GM23338 (cell line): ENCODE measurements at regions not wholly inside any gene's neighbourhood (a gene's known extent, or its start where the extent isn't known, plus 50 kb on each side); places are given as distances from the start of the nearest gene placed in this dataset.

Source experiments
- ATAC-seq: fragments of 200-7000 bp; cut with Tn5 transposase; 3 replicates; pipeline ENCODE4 v1.9.1; 2020
- DNase-seq: peaks from one replicate; pipeline ENCODE4 v3.0.0-alpha.2; 2015; ENCODE audit warnings: low spot score
- H2AFZ ChIP-seq: fragments of 200-600 bp; sonication (generic); 2 replicates; pipeline ENCODE4 v1.8.0; 2016; ENCODE audit warnings: antibody characterized with exemption, mild to moderate bottlenecking, moderate library complexity
- H3F3A ChIP-seq: fragments of 200-600 bp; sonication (generic); replicated peaks from 2 replicates; pipeline ENCODE4 v1.8.0; 2017; ENCODE audit warnings: antibody characterized with exemption, mixed run types, low read depth
- H3K27ac ChIP-seq: fragments of 200-600 bp; sonication (generic); 2 replicates; pipeline ENCODE4 v1.6.1; 2016; ENCODE audit warnings: low read depth
- H3K27me3 ChIP-seq: fragments of 200-600 bp; sonication (generic); 2 replicates; pipeline ENCODE4 v1.8.0; 2016; ENCODE audit warnings: mild to moderate bottlenecking, mixed run types, moderate library complexity; ENCODE audit not compliant: insufficient read depth
- H3K36me3 ChIP-seq: fragments of 200-600 bp; sonication (generic); 2 replicates; pipeline ENCODE4 v1.8.0; 2016; ENCODE audit warnings: mild to moderate bottlenecking; ENCODE audit not compliant: insufficient read depth
- H3K4me1 ChIP-seq: fragments of 200-600 bp; sonication (generic); 2 replicates; pipeline ENCODE4 v1.8.0; 2016; ENCODE audit warnings: mild to moderate bottlenecking, moderate library complexity; ENCODE audit not compliant: insufficient read depth
- H3K4me2 ChIP-seq: fragments of 200-600 bp; sonication (generic); 2 replicates; pipeline ENCODE4 v1.7.1; 2017; ENCODE audit warnings: mixed run types
- H3K4me3 ChIP-seq: fragments of 200-600 bp; sonication (generic); 2 replicates; pipeline ENCODE4 v1.6.1; 2016; ENCODE audit warnings: mixed run types
- H3K79me2 ChIP-seq: fragments of 200-600 bp; sonication (generic); replicated peaks from 2 replicates; pipeline ENCODE4 v1.8.0; 2017; ENCODE audit warnings: mild to moderate bottlenecking; ENCODE audit not compliant: insufficient read depth
- H3K9me2 ChIP-seq: fragments of 200-600 bp; sonication (generic); 2 replicates; pipeline ENCODE4 v1.8.0; 2017; ENCODE audit not compliant: insufficient read depth
- H4K20me1 ChIP-seq: fragments of 200-600 bp; sonication (generic); replicated peaks from 2 replicates; pipeline ENCODE4 v1.8.0; 2017; ENCODE audit warnings: mild to moderate bottlenecking; ENCODE audit not compliant: insufficient read depth
- H3K27ac Mint-ChIP-seq: 2 replicates; pipeline ENCODE4 v1.8.0; 2020; ENCODE audit warnings: inconsistent platforms, mild to moderate bottlenecking, moderate library complexity, mixed read lengths
- H3K27me3 Mint-ChIP-seq: 3 replicates; pipeline ENCODE4 v1.8.0; 2022; ENCODE audit warnings: low read depth, mild to moderate bottlenecking, moderate library complexity, mixed read lengths, inconsistent platforms; ENCODE audit not compliant: insufficient read depth, poor library complexity
- H3K36me3 Mint-ChIP-seq: 3 replicates; pipeline ENCODE4 v1.8.0; 2021; ENCODE audit warnings: low read depth, mild to moderate bottlenecking, inconsistent platforms, moderate library complexity, mixed read lengths
- H3K4me1 Mint-ChIP-seq: 3 replicates; pipeline ENCODE4 v1.8.0; 2020; ENCODE audit warnings: mild to moderate bottlenecking, inconsistent platforms, mixed read lengths
- H3K4me3 Mint-ChIP-seq: 3 replicates; pipeline ENCODE4 v1.8.0; 2021; ENCODE audit warnings: moderate library complexity, mild to moderate bottlenecking, inconsistent platforms, mixed read lengths
- H3K9me3 Mint-ChIP-seq: 3 replicates; pipeline ENCODE4 v1.8.0; 2020; ENCODE audit warnings: moderate library complexity, mild to moderate bottlenecking, inconsistent platforms, mixed read lengths
- CREB1 ChIP-seq: fragments of 250-450 bp; sonication (Bioruptor Pico); IDR thresholded peaks from 2 replicates; pipeline ENCODE4 v1.5.0; 2020; ENCODE audit warnings: low read depth, mild to moderate bottlenecking, moderate library complexity
- EZH2phosphoT487 ChIP-seq: fragments of 200-600 bp; sonication (generic); IDR thresholded peaks from one replicate; pipeline ENCODE4 v1.8.1; 2018; ENCODE audit warnings: antibody characterized with exemption; ENCODE audit not compliant: unreplicated experiment
- JUNB ChIP-seq: IDR thresholded peaks from one replicate; pipeline ENCODE4 v1.6.1; 2016; ENCODE audit warnings: antibody characterized with exemption; ENCODE audit not compliant: unreplicated experiment
- NANOG ChIP-seq: IDR thresholded peaks from 2 replicates; pipeline ENCODE4 v1.6.1; 2016; ENCODE audit warnings: antibody characterized with exemption, borderline replicate concordance
- POLR2AphosphoS5 ChIP-seq: IDR thresholded peaks from 2 replicates; pipeline ENCODE4 v1.6.1; 2016; ENCODE audit warnings: antibody characterized with exemption, low read depth
- STAT1 ChIP-seq: IDR thresholded peaks from one replicate; pipeline ENCODE4 v1.6.1; 2016; ENCODE audit warnings: antibody characterized with exemption; ENCODE audit not compliant: unreplicated experiment
- ZNF114 ChIP-seq: fragments of 250-450 bp; sonication (Bioruptor Pico); IDR thresholded peaks from 2 replicates; pipeline ENCODE4 v1.5.0; 2020; ENCODE audit warnings: mild to moderate bottlenecking, moderate library complexity
- ZNF331 ChIP-seq: fragments of 250-450 bp; sonication (Bioruptor Pico); IDR thresholded peaks from 2 replicates; pipeline ENCODE4 v1.5.0; 2020; ENCODE audit warnings: low read depth, mild to moderate bottlenecking, moderate library complexity
- TF ChIP-seq, protein P1 (sequence below), 2 experiments: fragments of 200-600 bp in 1 of 2; sonication (generic) in 1 of 2; conservative IDR thresholded peaks; 2 replicates each; pipeline versions ENCODE4 v1.5.1 to v1.6.1; 2016 to 2017; ENCODE audit warnings: antibody characterized with exemption in 2 of 2, low read depth in 2 of 2, mild to moderate bottlenecking in 2 of 2, moderate library complexity in 1 of 2
- TF ChIP-seq, protein P2 (sequence below): IDR thresholded peaks from 2 replicates; pipeline ENCODE4 v1.6.1; 2016; ENCODE audit warnings: antibody characterized with exemption
- TF ChIP-seq, protein P3 (sequence below): IDR thresholded peaks from one replicate; pipeline ENCODE4 v1.6.1; 2018; ENCODE audit warnings: antibody characterized with exemption; ENCODE audit not compliant: unreplicated experiment

DNA sequence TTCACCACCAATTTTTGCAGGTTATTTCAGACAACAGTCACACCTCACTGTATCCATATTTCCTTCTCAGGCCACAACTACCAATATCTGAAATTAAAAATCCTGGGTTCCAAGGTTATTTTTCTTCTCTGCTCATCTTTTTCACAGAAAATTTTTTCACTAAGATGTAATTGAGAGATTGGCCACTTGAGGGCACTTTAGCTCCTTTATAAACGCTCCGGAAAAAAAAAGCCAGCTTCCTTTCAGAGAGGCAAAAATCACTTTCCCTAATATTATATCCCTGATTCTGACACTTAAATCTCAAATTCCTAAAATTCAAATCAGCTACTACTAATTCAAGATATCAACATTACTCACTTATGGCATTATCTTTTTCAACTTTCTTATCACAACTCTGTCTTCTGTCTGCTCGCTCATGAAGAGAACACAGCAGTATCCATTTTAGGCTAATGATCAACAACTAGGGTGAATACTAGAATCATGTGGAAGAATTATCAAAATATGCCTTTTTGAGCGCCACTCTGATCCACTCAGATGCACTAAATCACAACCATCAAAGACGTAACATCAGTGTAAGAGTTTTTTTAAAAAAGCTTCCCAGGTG, 101.4 kb upstream of the RGS1 start (continued):
- TF ChIP-seq, protein P1, sequence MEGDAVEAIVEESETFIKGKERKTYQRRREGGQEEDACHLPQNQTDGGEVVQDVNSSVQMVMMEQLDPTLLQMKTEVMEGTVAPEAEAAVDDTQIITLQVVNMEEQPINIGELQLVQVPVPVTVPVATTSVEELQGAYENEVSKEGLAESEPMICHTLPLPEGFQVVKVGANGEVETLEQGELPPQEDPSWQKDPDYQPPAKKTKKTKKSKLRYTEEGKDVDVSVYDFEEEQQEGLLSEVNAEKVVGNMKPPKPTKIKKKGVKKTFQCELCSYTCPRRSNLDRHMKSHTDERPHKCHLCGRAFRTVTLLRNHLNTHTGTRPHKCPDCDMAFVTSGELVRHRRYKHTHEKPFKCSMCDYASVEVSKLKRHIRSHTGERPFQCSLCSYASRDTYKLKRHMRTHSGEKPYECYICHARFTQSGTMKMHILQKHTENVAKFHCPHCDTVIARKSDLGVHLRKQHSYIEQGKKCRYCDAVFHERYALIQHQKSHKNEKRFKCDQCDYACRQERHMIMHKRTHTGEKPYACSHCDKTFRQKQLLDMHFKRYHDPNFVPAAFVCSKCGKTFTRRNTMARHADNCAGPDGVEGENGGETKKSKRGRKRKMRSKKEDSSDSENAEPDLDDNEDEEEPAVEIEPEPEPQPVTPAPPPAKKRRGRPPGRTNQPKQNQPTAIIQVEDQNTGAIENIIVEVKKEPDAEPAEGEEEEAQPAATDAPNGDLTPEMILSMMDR (conservative IDR thresholded peaks at IDR 0.05; ENCODE audit: low read depth in 2 of 2) = peak; percentile 54 to 76

DNA sequence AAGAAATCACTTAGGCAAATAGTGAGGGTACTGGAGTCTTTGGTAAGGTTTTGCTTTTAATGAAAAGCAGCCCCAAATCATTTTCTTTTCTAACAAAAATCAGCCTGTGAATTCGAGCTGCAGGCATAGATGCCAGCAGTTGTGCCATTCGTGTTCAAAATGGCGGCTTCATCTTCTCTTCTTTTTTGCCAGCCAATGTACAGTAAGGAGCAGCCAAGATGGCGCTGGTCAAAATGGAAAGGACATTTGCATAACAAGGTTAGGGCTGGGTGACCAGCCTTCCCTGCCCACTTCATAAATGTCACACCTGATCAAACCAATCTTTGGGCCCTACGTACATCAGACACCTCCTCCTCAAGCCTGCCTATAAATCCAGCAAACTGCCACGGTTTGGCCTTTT, 100.2 kb upstream of the RGS1 start:
- DNase-seq (no peak), ATAC-seq (no peak)
- TF ChIP-seq STAT1 (no peak), NANOG (no peak), EZH2phosphoT487 (no peak), JUNB (no peak), CREB1 (CRISPR knock-in tag) (no peak), POLR2AphosphoS5 (no peak), ZNF114 (CRISPR knock-in tag) (no peak), ZNF331 (CRISPR knock-in tag) (no peak)
- TF ChIP-seq, protein P1 (conservative IDR thresholded peaks at IDR 0.05; ENCODE audit: low read depth in 2 of 2) = no peak
- TF ChIP-seq, protein P2, sequence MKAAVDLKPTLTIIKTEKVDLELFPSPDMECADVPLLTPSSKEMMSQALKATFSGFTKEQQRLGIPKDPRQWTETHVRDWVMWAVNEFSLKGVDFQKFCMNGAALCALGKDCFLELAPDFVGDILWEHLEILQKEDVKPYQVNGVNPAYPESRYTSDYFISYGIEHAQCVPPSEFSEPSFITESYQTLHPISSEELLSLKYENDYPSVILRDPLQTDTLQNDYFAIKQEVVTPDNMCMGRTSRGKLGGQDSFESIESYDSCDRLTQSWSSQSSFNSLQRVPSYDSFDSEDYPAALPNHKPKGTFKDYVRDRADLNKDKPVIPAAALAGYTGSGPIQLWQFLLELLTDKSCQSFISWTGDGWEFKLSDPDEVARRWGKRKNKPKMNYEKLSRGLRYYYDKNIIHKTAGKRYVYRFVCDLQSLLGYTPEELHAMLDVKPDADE = no peak
- TF ChIP-seq, protein P3, sequence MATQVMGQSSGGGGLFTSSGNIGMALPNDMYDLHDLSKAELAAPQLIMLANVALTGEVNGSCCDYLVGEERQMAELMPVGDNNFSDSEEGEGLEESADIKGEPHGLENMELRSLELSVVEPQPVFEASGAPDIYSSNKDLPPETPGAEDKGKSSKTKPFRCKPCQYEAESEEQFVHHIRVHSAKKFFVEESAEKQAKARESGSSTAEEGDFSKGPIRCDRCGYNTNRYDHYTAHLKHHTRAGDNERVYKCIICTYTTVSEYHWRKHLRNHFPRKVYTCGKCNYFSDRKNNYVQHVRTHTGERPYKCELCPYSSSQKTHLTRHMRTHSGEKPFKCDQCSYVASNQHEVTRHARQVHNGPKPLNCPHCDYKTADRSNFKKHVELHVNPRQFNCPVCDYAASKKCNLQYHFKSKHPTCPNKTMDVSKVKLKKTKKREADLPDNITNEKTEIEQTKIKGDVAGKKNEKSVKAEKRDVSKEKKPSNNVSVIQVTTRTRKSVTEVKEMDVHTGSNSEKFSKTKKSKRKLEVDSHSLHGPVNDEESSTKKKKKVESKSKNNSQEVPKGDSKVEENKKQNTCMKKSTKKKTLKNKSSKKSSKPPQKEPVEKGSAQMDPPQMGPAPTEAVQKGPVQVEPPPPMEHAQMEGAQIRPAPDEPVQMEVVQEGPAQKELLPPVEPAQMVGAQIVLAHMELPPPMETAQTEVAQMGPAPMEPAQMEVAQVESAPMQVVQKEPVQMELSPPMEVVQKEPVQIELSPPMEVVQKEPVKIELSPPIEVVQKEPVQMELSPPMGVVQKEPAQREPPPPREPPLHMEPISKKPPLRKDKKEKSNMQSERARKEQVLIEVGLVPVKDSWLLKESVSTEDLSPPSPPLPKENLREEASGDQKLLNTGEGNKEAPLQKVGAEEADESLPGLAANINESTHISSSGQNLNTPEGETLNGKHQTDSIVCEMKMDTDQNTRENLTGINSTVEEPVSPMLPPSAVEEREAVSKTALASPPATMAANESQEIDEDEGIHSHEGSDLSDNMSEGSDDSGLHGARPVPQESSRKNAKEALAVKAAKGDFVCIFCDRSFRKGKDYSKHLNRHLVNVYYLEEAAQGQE = no peak

More for the DNA sequence above, 100.2 kb upstream of the RGS1 start:
- H3K4me1 Mint-ChIP-seq = no peaks in the 10 kb centered on the region
- Histone ChIP-seq H3K79me2 (no peaks in the 10 kb centered on the region), H3F3A (no peaks in the 10 kb centered on the region), H3K27ac (no peak overlapping the region), H3K9me2 (no peaks in the 10 kb centered on the region), H3K36me3 (no peaks in the 10 kb centered on the region), H4K20me1 (no peaks in the 10 kb centered on the region), H3K4me3 (no peak overlapping the region), H3K27me3 (no peaks in the 10 kb centered on the region), H2AFZ (no peak overlapping the region; the same call in 1 of the 2 replicates), H3K4me2 (no peak overlapping the region), H3K4me1 (no peaks in the 10 kb centered on the region)
- H3K27ac Mint-ChIP-seq = no peak overlapping the region
- peaks cover 3% of the 10 kb centered on the region; the same call in 1 of the 3 replicates for H3K9me3 Mint-ChIP-seq
- H3K36me3 Mint-ChIP-seq = no peaks in the 10 kb centered on the region
- H3K27me3 Mint-ChIP-seq = no peaks in the 10 kb centered on the region
- H3K4me3 Mint-ChIP-seq = no peak overlapping the region
